ENCODE measurements at regions not wholly inside any gene's neighbourhood (a gene's known extent, or its start where the extent isn't known, plus 50 kb on each side); places are given as distances from the start of the nearest gene placed in this dataset.
"Not testable (repeated sequence)": the region's sequence is repeated elsewhere in the genome, so short reads cannot be mapped to it uniquely, and the experiment has no call there.

DNA sequence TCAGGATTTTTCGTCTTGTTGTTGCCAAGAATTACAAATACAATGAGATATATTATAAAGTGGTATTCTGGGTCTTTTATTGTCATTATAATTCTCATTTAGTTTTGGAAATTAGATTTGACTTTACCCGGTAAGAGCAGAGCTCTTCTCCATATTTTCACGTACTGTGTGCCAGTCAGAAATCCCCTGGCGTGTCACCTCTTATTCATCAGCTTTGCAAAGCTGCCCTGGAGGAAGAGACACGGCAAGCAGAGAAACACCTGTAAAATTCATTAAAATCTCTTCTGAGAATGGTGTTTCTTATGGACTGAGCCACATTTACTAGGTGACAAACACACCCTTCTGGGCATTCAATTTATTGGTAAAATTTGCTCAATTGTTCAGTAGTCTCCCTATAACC lies 440.4 kb downstream of the HINT1 start:
- no peak for DNase-seq (ENCODE audit: low spot score)

- peak; percentile 54 for DNase-seq (ENCODE audit: low spot score)
These were observed 444.7 kb downstream of the HINT1 start for GRCh38 chr5:130720355-130720754.

DNA sequence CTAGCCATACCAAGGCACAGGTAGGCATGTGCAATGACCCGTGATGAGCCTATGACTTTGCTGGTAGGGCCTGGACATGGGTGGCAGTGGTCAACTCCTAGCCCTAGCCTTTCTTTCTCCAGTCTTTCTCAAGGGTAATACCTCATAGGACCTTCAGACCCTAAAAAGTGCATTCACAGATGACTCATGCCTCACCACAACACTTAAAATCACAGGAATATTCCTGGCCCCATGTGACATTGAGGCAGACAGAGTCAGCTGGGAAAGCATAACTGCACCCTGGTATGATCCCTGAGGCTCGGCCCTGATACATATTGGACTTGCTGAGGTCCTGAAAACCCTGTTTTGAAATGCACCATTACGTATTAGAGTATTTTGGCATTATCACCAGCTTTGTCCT lies 449.5 kb downstream of the HINT1 start:
- DNase-seq (ENCODE audit: low spot score), result peak; percentile 14

DNA sequence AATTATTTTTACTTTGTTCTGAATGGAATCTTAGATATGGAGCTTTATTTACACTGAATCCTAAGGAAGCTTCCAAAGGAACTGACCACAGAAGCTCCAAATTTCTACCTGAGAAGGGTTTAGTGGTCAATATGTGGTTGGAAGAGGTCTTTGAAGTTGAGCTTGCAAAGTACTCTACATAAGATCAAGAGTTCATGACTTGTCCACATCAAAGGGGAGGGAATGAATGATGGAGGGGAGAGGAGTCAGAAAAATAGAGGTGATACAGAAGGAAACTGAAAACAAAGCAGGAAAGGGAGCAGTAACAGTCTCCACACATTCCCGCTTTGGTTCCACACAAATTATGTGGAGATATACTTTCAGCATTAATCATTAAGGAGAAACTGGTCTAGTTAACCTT lies 450.9 kb downstream of the HINT1 start:
- no peak for DNase-seq (ENCODE audit: low spot score)

DNA sequence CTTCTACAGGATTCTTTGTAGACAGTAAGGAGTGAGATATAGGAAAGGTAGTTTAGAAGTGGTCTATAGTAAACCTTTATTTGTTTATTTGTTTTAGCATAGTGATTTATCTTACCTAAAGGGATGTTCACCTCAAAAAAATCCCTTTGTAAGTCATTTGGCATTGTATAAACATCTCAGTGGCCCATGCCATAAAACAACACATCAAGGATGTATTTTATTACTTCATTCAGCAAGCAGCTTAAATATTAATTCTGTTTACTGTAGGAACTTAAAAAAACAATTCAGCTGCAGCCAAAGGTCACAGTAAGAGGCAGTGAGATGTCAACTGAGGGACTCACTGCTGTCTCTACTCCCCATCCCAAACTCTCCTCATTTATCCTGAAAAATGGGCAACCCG lies 452.7 kb downstream of the HINT1 start:
- DNase-seq (ENCODE audit: low spot score), result no peak

GRCh38 chr5:130710596-130710995 lies 454.5 kb downstream of the HINT1 start:
- DNase-seq (ENCODE audit: low spot score), result peak; percentile 26

- DNase-seq (ENCODE audit: low spot score), result no peak
These were observed 456.3 kb downstream of the HINT1 start for GRCh38 chr5:130708754-130709153.

GRCh38 chr5:130706696-130707095 lies 458.4 kb downstream of the HINT1 start:
- DNase-seq (ENCODE audit: low spot score), result no peak

- no peak for DNase-seq (ENCODE audit: low spot score)
These were observed 459.7 kb downstream of the HINT1 start for GRCh38 chr5:130705368-130705767.

GRCh38 chr5:130693509-130693908 lies 471.5 kb downstream of the HINT1 start:
- DNase-seq (ENCODE audit: low spot score), result no peak

DNA sequence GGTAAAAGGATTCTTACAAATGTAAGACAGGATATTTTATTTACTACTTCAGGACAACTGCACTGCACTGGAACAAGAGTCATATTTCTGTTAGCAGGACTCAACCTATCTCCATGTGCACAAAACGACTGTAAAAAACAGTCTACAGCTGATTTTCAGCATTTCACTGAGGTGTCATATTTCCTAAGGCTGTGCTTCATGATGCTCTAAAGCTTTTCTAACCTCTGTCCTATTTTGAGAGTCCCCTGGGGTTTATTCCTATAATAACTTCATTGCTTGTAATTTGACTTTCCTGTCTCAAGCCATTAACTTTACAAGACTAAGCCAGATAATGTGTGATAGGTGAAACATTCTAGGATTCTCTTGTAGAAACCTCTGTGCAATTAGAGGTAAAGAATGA lies 472.3 kb downstream of the HINT1 start:
- DNase-seq (ENCODE audit: low spot score), result no peak

DNA sequence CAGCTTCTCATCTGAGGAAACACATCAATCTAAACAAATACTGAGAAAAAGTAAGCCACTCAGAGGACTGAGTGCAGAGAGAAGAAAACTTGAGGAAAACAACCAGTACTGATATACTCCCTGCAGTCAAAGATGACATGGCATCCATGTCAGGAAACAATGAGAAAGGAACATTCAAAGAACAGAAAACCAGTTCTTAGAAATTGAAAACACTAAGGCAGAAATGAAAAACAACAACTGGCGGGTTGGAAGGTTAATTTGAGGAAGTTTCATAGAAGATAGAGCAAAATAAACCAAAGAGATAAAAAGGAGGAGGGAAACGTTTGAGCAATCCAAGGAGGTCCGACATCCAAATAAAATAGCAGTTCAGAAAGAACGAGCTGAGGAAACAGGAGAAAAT lies 475.2 kb downstream of the HINT1 start:
- no peak for DNase-seq (ENCODE audit: low spot score)

- no peak for DNase-seq (ENCODE audit: low spot score)
These were observed 477.8 kb downstream of the HINT1 start for GRCh38 chr5:130687085-130687733.

DNA sequence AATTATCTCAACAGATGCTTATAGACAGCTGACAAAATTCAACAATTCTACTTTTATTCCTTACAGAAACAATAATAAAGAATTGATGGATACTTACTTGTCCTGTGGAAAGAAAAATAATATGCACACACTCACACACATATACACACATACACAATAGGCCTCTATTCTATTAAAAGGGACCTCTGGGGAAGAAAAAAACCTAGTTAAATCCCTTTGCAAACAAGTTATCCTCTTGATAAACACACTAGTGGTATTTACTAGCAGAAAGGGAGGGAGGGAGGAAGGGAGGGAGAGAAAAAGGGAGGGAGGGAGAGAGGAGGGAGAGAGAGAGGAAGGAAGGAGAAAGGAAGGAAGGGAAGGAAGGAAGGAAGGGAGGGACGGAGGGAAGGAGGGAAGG lies 486.4 kb downstream of the HINT1 start:
- DNase-seq (ENCODE audit: low spot score), result no peak

- no peak for DNase-seq (ENCODE audit: low spot score)
These were observed 498.6 kb downstream of the HINT1 start for GRCh38 chr5:130666462-130666861.

DNA sequence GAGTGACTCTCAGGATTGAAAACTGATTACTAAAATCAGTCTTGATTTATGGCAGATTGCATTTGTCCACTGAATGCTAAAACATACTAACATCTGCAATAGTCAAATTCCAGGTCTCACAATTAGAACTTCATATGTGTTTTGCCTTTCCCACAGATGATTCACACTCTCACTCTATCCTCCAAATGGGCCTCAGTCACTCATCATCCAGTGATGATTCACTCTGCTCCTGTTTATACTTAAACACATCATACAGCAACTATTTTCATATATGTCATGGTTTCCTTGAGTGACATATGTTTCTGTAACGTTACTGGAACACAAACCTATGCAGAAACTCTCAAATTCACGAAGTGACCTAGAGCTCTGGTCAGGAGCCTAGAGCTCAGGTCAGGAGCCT lies 512.9 kb downstream of the HINT1 start:
- DNase-seq (ENCODE audit: low spot score), result peak; percentile 83

DNA sequence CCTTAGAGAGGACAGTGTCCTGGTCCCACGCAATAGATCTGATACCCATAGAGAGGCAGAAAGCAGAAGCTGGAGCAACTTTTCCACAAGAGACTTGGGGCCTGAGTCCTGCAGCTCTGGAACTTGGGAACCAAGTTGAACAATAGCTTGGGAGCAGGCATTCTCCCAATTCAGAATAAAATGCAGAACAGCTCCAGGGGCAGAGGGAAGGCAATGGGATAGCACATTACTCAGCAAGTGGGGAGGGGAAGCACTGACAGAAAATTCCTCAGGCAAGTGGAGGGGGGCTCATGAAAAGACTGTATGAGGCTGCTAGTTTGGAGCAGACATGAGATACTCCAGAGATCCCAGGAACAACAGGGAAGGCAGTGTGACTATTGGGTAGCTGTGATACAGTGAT lies 513.6 kb downstream of the HINT1 start:
- DNase-seq (ENCODE audit: low spot score), result no peak

DNA sequence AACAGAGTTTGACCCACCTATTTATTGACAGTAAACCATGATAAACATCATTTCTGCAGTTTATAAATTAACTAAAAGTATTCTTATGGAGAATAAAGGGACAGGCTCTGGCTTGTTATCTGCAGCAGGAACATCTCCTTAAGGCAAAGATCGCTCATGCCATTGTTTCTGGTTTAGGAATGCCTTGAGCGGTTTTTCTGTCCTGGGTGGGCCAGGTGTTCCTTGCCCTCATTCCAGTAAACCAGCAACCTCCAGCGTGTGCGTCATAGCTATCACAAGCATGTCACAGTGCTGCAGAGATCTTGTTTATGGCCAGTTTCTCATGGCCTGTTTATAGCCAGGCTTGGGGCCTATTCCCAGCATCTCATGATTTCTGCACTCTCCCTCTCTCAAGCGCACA lies 521.7 kb downstream of the HINT1 start:
- no peak for DNase-seq (ENCODE audit: low spot score)

GRCh38 chr5:130642461-130642860 lies 522.6 kb downstream of the HINT1 start:
- no peak for DNase-seq (ENCODE audit: low spot score)

- no peak for DNase-seq (ENCODE audit: low spot score)
These were observed 537.9 kb downstream of the HINT1 start for GRCh38 chr5:130627145-130627544.

DNA sequence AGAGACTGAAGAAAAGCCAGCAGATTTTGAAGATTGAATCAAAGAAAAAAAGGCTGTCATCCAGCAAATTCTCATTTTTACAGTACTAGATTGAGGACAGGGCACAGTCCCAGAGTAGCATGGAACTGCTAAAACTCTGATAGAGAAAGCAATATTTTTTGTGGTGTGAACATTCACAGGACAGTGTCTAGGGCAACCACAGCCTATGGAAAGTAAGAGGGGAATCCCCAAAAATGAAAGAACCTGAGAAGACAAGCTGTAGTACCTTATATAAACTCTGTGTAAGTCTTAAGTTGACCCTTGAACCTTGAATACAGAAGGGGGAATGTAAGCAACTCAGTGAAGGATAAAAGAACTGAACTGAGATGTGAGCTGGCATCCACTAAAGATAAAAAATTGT lies 540.3 kb downstream of the HINT1 start:
- no peak for DNase-seq (ENCODE audit: low spot score)

DNA sequence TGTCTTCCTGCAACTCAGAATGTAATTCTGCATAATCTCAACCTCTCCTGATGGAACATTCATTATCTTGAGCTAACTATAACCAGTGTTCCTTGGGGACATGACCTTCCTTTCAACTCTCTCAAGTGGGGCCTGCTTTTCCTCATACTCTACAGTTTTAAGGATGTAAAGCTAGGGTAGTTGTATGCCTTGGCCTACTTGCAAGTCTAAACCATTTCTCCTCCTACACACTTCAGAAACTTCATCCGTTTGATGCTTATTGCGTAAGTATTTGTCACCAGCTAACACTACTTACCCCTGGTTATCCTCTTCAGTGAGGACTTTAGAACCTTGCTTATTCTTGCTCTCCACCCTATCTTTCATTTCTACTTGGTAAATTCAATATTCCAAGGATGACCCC lies 548.9 kb downstream of the HINT1 start:
- no peak for DNase-seq (ENCODE audit: low spot score)

- DNase-seq (ENCODE audit: low spot score), result peak; percentile 55
These were observed 559.8 kb downstream of the HINT1 start for GRCh38 chr5:130605234-130605633.

GRCh38 chr5:130596647-130597046 lies 568.4 kb downstream of the HINT1 start:
- DNase-seq (ENCODE audit: low spot score), result not testable (repeated sequence)

- DNase-seq (ENCODE audit: low spot score), result no peak
These were observed 584.8 kb downstream of the HINT1 start for GRCh38 chr5:130580264-130580663.
